ENCODE measurements at regions not wholly inside any gene's neighbourhood (a gene's known extent, or its start where the extent isn't known, plus 50 kb on each side); places are given as distances from the start of the nearest gene placed in this dataset.
"Not testable (repeated sequence)": the region's sequence is repeated elsewhere in the genome, so short reads cannot be mapped to it uniquely, and the experiment has no call there.

GRCh38 chr16:85279402-85279801, 167.1 kb upstream of the CIBAR2 start:
- DNase-seq, result no peak

GRCh38 chr16:85279825-85280545, 167.7 kb upstream of the CIBAR2 start:
- no peak for DNase-seq

- DNase-seq, result no peak
Measured at GRCh38 chr16:85281181-85281580, 168.9 kb upstream of the CIBAR2 start.

GRCh38 chr16:85282842-85283241, 170.6 kb upstream of the CIBAR2 start:
- DNase-seq, result no peak

- no peak for DNase-seq
Measured at GRCh38 chr16:85283305-85284050, 171.2 kb upstream of the CIBAR2 start.

GRCh38 chr16:85284141-85284817, 172.0 kb upstream of the CIBAR2 start:
- DNase-seq, result no peak

- DNase-seq, result no peak
Measured at GRCh38 chr16:85285681-85286065, 173.4 kb upstream of the CIBAR2 start.

GRCh38 chr16:85286066-85286831, 174.0 kb upstream of the CIBAR2 start:
- no peak for DNase-seq

GRCh38 chr16:85286951-85287814, 174.9 kb upstream of the CIBAR2 start:
- no peak for DNase-seq

GRCh38 chr16:85287815-85288109, 175.5 kb upstream of the CIBAR2 start:
- not testable (repeated sequence) for DNase-seq

- DNase-seq, result no peak
Measured at GRCh38 chr16:85288341-85288868, 176.1 kb upstream of the CIBAR2 start.

GRCh38 chr16:85288869-85289660, 176.8 kb upstream of the CIBAR2 start:
- no peak for DNase-seq

GRCh38 chr16:85289760-85290625, 177.7 kb upstream of the CIBAR2 start:
- DNase-seq, result no peak

- DNase-seq, result no peak
Measured at GRCh38 chr16:85290626-85291301, 178.5 kb upstream of the CIBAR2 start.

GRCh38 chr16:85291302-85292148, 179.3 kb upstream of the CIBAR2 start:
- no peak for DNase-seq

- DNase-seq, result no peak
Measured at GRCh38 chr16:85293458-85293857, 181.2 kb upstream of the CIBAR2 start.

GRCh38 chr16:85293904-85294642, 181.8 kb upstream of the CIBAR2 start:
- no peak for DNase-seq
